NOMO-1 treated with dmso at 0.1 percent for 144 hours (cell line): ENCODE measurements at regions not wholly inside any gene's neighbourhood (a gene's known extent, or its start where the extent isn't known, plus 50 kb on each side); places are given as distances from the start of the nearest gene placed in this dataset.

Source experiments
- DNase-seq: peaks from one replicate; lab custom pipeline; 2025; ENCODE audit not compliant: unreplicated experiment; lab: John Stamatoyannopoulos, UW

GRCh38 chr2:12303181-12304030 lies 413.3 kb upstream of the TRIB2 start:
- no peak for DNase-seq

- no peak for DNase-seq
Observed at GRCh38 chr2:12304564-12305171, 412.1 kb upstream of the TRIB2 start.

- DNase-seq = no peak
Observed at GRCh38 chr2:12305931-12306330, 410.8 kb upstream of the TRIB2 start.

- DNase-seq = no peak
Observed at GRCh38 chr2:12310399-12310798, 406.3 kb upstream of the TRIB2 start.

GRCh38 chr2:12313445-12314126 lies 403.1 kb upstream of the TRIB2 start:
- no peak for DNase-seq

GRCh38 chr2:12314127-12314760 lies 402.5 kb upstream of the TRIB2 start:
- DNase-seq = no peak

- no peak for DNase-seq
Observed at GRCh38 chr2:12315224-12315623, 401.5 kb upstream of the TRIB2 start.

- DNase-seq = no peak
Observed at GRCh38 chr2:12316476-12316875, 400.3 kb upstream of the TRIB2 start.

- no peak for DNase-seq
Observed at GRCh38 chr2:12317286-12317685, 399.4 kb upstream of the TRIB2 start.

GRCh38 chr2:12317814-12318426 lies 398.8 kb upstream of the TRIB2 start:
- DNase-seq = no peak

- DNase-seq = no peak
Observed at GRCh38 chr2:12318427-12319057, 398.2 kb upstream of the TRIB2 start.

- DNase-seq = no peak
Observed at GRCh38 chr2:12320027-12320734, 396.6 kb upstream of the TRIB2 start.

- no peak for DNase-seq
Observed at GRCh38 chr2:12320991-12321641, 395.6 kb upstream of the TRIB2 start.

GRCh38 chr2:12321886-12322285 lies 394.9 kb upstream of the TRIB2 start:
- DNase-seq = no peak

GRCh38 chr2:12325806-12326205 lies 390.9 kb upstream of the TRIB2 start:
- DNase-seq = no peak

- DNase-seq = no peak
Observed at GRCh38 chr2:12326449-12327190, 390.1 kb upstream of the TRIB2 start.

GRCh38 chr2:12330916-12331315 lies 385.8 kb upstream of the TRIB2 start:
- no peak for DNase-seq

GRCh38 chr2:12331698-12332097 lies 385.0 kb upstream of the TRIB2 start:
- DNase-seq = no peak

GRCh38 chr2:12333293-12333692 lies 383.4 kb upstream of the TRIB2 start:
- no peak for DNase-seq
